SKM-1 (cell line): ENCODE measurements at regions not wholly inside any gene's neighbourhood (a gene's known extent, or its start where the extent isn't known, plus 50 kb on each side); places are given as distances from the start of the nearest gene placed in this dataset.
"Not testable (repeated sequence)": the region's sequence is repeated elsewhere in the genome, so short reads cannot be mapped to it uniquely, and the experiment has no call there.

Source experiments
- DNase-seq: peaks from one replicate; lab custom pipeline; 2025; ENCODE audit not compliant: unreplicated experiment; lab: John Stamatoyannopoulos, UW

GRCh38 chr5:124054564-124054963 is 542.6 kb downstream of the CSNK1G3 start:
- DNase-seq, result no peak

- DNase-seq, result no peak
Observed at GRCh38 chr5:124053340-124053739, 541.4 kb downstream of the CSNK1G3 start.

- no peak for DNase-seq
Observed at GRCh38 chr5:124052201-124052600, 540.2 kb downstream of the CSNK1G3 start.

GRCh38 chr5:124050120-124050770 is 538.3 kb downstream of the CSNK1G3 start:
- DNase-seq, result no peak

- no peak for DNase-seq
Observed at GRCh38 chr5:124045412-124045811, 533.4 kb downstream of the CSNK1G3 start.

- no peak for DNase-seq
Observed at GRCh38 chr5:124044613-124045012, 532.6 kb downstream of the CSNK1G3 start.

DNA sequence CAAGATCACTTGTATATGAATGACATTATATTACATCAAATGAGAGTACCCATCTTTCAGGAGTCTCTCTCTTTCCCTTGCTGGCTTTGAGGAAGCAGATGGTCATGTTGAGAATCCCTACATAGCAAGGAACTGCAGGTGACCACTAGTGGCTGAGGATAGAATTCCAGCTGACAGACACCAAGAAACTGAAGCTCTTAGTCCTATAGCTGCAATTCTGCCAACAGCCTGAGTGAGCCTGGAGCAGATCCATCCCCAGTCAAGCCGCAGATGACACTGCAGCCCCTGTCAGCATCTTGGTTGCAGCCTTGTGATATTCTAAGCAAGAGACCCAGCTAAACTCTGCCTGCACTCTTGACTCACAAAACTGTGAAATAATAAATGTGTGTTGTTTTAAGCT is 531.5 kb downstream of the CSNK1G3 start:
- DNase-seq, result no peak

DNA sequence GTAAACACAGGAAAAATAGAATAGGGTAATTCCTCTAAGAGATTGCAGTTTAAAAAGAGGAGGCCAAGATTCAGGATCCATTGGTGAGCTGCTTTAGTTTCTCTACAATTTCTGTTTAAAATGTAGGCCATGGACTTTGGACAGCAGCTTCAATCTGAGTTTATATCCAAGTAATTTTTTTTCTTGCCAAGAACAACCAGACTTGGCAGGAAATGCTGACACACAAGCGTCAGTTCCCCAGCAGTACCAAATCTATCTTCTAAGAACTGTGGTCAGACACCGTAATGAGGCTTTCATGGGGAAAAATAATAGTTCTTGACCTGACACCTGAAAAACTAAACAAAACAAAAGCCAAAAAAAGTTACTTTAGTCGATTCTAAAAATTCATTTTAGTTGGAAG is 528.8 kb downstream of the CSNK1G3 start:
- DNase-seq, result no peak

DNA sequence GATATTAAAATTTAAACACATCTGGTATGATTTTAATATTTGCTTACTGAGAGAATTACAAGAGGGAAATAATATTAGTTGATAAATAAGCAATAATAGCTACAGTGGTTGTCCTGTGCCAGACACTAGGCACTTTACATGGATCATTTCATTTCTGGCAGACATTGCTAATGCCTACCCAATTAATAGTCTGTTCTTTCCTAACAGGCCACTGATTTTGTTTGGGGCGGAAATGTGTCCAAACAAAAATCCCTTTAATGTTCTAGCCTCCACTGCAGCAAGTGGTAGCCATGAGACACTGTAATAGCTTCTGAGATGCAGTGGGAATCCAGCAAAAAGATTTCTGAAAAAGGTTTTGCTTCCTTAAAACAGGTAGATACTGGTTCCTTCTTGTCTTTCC is 527.4 kb downstream of the CSNK1G3 start:
- no peak for DNase-seq

DNA sequence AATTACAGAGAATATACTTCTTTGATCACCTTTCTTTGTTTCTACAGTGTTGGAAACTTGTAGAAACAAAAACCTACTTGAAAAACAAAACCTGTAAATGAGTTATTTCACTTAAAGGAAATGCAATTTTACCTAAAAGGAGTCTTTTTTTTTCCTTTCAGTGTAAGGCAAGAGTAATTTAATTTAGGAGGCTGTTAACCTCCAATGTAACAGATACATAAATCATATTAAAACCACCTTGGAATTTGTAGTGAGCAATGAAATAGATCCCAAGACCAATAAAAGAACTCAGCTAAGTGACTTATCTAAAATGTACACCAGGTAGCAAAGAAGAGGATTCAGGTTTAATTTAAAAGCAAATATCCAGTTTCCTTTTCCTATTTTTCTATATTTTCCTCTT is 524.8 kb downstream of the CSNK1G3 start:
- DNase-seq, result no peak

- no peak for DNase-seq
Observed at GRCh38 chr5:124034963-124035362, 523.0 kb downstream of the CSNK1G3 start.

- DNase-seq, result no peak
Observed at GRCh38 chr5:124034083-124034700, 522.2 kb downstream of the CSNK1G3 start.

DNA sequence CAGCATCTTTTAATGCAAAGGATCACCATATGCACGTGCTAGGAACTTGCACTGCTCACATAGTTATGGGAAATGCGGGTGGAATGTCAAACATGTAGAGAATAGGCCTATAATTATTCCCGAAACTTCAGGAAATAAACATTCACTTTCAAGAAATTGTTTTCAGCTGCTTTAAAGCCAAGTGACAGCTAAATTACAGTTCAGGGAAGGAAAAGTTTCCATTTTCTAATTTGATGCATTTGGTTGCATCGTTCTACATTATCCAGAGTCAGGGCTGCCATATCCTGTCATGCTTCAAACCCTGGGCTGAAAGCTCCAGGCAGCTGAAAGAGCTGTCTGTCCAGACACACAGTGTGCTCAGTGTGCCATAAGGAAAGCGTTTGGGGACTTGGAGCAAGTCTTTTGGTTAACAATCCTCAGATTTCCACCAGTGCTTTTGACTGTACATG is 518.1 kb downstream of the CSNK1G3 start:
- DNase-seq, result no peak

- no peak for DNase-seq
Observed at GRCh38 chr5:124027441-124027840, 515.5 kb downstream of the CSNK1G3 start.

DNA sequence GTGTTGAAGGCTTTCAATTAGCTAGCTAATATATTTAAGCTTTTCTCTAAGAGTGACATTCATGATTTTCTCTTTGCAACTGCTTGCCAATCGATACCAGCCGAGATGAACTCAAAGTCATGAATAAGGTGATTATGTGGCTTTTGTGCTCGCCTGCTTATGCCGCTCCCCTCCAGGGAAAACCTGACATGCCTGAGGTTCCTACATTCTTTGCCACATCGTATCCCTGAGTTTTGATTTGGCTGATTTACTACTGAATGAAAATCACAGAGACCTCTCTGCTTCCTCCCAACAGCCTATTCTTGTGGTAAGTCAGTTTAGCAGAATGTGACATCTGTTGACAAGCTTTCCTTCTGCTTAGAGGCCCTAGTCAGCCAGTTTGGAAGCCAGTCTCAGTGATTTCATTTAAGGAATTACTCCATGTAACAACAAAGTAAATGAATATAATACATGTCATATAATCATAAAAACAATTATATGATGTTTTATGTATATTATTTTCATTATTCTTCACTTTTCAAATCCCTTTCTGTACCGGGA is 513.4 kb downstream of the CSNK1G3 start:
- no peak for DNase-seq

- DNase-seq, result no peak
Observed at GRCh38 chr5:124022966-124023365, 511.0 kb downstream of the CSNK1G3 start.

DNA sequence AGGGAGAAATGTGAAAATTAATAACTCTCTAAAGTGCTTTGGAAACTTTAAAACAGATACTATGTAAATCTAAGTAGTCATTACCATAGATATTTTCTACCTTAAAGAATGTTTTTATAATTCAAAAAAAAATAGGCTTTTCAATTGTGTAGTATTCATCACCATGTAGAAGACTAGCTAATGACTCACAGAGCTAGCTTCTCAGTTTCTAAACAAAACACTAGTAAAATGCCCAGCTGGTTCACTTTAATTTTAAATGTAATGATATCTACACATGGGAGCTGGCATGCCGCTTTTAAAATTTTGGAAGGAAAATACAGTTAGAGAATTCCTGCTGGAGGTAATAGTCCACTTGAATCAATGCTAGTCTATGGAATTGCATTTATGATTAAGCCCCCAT is 509.8 kb downstream of the CSNK1G3 start:
- DNase-seq, result no peak

DNA sequence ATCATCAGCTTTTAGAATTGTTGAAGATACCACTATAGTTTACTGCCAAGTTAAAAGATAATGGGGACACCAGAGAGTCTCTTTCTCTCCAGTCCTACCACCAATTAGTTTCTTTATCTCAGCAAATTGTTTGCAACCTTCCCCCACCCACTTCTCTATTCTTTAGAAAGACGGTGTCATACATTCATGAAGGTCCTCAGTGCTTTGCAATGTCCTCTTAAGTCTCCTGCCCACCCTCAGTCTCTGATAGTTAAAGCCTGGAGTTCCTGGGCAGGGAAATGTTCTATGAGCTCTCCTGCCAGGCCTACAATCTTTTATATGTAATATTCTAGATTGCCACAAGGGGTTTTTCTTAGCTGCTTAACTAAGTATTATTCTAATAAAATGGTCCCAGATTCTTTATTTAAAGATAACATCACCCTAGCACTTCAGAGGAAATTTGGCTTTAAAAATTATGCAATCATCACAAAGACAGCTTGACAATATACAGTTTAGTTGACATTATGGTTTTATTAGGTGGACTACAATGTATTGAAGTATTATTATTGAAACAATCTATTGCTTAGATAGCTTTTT is 509.2 kb downstream of the CSNK1G3 start:
- DNase-seq, result no peak

DNA sequence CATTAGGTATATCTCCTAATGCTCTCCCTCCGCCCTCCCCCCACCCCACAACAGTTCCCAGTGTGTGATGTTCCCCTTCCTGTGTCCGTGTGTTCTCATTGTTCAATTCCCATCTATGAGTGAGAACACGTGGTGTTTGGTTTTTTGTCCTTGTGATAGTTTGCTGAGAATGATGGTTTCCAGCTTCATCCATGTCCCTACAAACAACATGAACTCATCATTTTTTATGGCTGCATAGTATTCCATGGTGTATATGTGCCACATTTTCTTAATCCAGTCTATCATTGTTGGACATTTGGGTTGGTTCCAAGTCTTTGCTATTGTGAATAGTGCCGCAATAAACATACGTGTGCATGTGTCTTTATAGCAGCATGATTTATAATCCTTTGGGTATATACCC is 505.3 kb downstream of the CSNK1G3 start:
- not testable (repeated sequence) for DNase-seq

GRCh38 chr5:124007675-124008398 is 495.9 kb downstream of the CSNK1G3 start:
- no peak for DNase-seq

DNA sequence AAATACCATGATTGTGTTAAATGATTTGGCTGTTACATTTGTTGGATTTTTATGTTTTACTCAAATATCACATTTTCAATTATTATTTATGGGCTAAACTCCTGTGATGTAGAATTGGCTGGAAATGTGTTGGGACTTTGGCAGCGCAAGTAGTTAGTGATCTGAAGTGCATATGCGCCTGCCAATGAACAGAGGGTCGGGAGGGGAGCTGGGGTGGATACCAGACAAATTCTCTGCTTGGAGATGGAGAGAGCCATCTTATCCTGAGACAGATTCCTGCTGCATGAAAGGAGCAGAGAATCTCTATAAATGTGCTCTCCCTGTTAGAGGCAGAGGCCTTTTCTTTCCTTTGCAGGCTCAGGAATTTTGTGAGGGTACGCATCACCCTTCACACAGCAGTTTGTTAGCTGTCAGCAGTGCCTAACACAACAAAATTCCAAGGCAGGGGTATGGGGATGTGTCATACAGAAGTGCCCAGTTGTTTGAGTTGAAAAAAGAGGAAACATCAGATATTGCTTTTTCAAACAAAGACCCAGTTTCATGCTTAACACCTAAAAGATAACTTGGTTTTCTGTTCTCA is 489.1 kb downstream of the CSNK1G3 start:
- no peak for DNase-seq
